HG02588 (cell line): ENCODE measurements at regions not wholly inside any gene's neighbourhood (a gene's known extent, or its start where the extent isn't known, plus 50 kb on each side); places are given as distances from the start of the nearest gene placed in this dataset.
"Not testable (repeated sequence)": the region's sequence is repeated elsewhere in the genome, so short reads cannot be mapped to it uniquely, and the experiment has no call there.

ENCODE experiments used
- ATAC-seq: cut with Tn5 transposase; IDR thresholded peaks from one replicate; pipeline ENCODE4 v1.9.1; 2021; ENCODE audit warnings: mild to moderate bottlenecking, moderate library complexity; ENCODE audit not compliant: unreplicated experiment

DNA sequence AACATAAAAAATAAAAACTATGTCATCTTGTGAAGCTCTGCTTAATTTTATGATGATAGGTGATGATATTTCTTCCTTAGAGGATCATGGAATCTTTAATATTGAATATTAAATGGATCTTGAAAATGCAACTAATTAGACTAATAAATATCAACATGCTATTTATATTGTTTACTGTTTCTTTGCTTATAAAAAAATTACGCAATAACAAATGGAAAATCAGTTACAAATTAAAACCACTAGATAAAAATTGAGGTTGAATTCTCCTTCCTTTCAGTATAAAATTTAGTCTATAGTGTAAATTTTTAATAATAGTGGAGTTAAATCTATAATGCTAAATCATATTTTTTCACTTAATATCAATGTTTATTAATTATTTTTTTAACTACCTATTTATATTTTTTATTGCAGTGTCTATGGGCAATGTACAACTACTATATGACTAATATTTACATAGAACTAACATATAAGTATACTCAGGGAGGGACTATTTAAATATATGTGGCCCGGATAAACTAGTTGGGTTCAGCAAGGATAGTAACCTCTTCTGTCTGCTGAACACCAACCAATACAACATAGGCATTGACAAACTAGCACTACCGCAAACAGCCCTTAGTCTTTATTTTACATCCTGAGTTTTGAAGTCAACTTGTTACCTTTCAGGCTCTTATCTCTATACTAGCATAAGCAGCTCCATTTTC, 628.0 kb downstream of the EFNB2 start:
- no peak for ATAC-seq

- no peak for ATAC-seq
Measured at GRCh38 chr13:105906746-105907145, 628.7 kb downstream of the EFNB2 start.

DNA sequence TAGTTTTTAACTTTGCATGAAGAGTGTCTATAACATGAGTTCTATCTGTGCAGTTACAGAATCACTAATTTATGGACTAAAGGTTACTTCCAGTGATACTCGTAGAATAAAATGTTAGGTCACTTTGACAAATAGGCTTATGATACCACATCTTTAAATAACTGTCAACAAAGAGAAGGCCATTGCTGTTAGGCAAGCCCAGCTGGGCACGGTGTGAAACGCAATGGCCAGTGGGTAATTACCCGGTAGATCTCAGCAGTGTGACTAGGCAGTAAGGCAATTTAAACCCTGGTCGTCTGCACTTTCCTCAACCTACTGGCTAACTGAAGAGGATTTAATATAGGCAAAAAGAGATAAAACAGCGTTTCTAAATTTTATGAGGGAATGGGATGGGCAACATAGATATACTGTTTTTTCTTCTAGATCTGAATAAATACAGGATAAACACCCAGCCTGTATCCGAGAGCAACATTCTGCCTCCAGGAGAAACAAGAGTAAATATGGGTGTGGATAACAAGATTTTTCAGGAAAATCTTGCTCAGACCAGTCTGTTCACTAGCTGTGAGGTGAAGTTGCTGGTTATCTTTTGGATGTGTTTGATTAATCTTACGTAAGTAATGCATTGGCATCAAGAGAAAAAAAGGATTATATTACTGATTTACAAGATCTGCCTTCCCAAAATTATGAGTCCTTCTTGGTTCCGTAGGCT, 631.3 kb downstream of the EFNB2 start:
- no peak for ATAC-seq

DNA sequence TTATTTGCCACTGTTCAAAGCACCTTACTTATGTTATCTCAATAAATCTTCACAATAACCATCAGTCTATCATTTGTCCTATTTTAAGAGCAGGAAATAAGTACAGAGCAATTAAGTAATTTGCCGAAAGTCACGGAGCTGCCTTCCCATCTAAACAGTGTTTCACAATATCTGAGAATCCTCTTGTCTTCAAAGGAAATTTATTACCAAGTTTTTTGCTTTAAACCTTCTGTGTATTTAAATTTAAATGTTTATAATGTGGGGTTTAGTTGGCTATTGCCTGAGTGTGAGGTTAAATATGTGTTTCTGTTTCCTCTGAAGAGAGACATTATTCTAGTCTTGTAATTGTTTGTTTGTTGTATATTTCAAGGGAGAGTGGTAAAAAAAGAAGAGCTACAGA, 633.1 kb downstream of the EFNB2 start:
- no peak for ATAC-seq

- ATAC-seq = no peak
Measured at GRCh38 chr13:105897575-105897974, 637.9 kb downstream of the EFNB2 start.

GRCh38 chr13:105894697-105895096, 640.8 kb downstream of the EFNB2 start:
- no peak for ATAC-seq

DNA sequence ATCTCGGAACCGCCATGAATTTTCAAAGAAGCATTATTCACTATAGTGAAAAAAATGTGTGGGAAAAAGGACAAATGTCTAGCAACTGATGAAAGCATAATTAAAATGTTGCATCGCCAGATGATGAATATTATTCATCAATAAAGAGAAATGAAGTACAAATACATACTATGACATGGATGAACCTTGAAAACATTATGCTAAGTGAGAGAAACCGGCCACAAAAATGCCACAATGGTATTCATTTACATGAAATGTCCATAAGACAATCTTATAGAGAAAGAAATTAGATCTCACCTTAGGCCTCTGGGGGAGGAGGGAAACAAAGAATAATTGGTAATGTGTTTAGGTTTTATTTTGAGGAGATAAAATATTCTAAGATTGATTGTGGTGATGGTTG, 645.0 kb downstream of the EFNB2 start:
- ATAC-seq = no peak

GRCh38 chr13:105878119-105878700, 657.3 kb downstream of the EFNB2 start:
- ATAC-seq = no peak

GRCh38 chr13:105874814-105875213, 660.6 kb downstream of the EFNB2 start:
- no peak for ATAC-seq

DNA sequence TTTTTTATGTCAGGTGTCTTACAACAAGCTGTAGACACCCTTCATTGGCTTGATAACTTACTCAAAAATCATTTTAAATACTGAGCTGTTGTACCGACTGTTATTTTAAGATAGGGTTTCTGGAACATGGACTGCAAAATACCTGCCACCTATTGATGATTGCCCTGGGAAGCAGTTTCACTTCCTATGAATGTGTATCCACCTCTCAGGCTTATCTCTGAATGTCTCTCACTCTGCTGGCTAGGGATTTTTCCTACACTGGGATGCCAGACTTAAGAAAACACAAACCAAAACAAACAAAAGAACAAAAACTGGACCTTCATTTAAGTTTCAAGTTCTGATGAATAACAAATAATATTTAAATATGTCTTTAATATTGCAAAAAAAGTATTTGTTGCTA, 663.7 kb downstream of the EFNB2 start:
- ATAC-seq = no peak

GRCh38 chr13:105871326-105871725, 664.1 kb downstream of the EFNB2 start:
- ATAC-seq = no peak

DNA sequence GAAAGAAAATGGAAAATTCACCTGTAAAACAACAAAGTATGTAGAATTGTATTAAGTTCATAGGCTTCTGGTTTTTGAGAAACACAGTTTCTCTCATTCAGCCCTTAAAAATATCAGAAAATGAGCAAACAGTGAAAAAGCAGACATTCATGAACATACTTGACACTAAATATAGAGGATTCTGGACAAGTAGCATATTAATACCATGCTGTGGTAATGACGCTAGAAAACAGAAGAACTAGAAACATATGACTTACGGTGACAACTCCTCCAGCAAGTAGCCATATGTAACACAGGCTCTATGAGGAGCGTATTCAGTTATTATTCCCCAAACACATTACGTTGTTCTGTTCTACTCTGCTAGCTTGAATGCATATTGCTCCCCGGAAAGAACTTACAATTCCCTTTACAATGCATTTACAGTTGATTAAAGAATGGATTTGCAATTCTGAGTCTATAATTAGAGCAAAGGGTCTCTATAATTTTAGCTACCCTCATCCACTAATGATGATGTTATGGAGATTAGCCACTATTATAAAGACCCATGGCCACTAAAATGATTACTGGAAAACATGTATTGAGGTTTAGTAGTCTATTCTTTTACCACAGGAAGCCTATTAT, 672.1 kb downstream of the EFNB2 start:
- ATAC-seq = no peak

DNA sequence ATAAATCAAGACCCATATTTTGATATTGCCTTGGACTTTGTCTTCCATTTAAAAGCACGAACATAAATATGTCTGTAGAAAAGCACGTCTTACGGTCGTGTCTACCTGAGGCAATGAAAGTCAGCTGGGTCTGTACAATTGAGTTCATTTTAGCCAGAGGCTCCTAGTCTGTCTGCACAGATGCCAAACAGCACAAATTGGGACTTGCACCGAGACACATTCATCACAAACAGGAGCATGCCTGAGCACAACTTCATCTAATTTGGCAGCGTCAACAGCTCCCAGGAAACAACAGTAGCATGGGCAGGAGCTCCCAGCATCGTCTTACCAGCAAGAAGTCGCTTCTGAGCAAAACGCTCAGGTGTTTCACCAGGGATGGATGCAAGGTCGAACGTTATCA, 687.0 kb downstream of the EFNB2 start:
- ATAC-seq = no peak

- ATAC-seq = no peak
Measured at GRCh38 chr13:105847527-105848291, 687.8 kb downstream of the EFNB2 start.

DNA sequence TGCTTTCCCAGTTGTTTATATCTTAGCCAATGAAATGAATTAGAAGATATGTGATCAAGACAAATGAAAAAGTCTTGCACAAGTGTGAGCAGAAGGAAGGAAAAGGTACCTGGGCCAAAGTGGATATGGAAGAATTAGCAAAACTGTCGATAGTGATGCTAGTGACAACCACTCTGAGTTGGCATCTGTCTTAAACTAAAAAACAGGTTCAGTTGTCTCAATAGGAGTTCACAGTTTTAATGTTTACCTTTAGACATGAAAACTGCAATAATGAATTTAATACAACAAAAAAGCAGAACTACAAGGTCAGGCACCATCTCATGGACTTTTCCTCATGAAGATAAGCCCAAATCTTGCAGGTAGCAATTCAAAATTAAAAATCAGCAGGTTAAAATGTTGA, 688.5 kb downstream of the EFNB2 start:
- ATAC-seq = no peak

DNA sequence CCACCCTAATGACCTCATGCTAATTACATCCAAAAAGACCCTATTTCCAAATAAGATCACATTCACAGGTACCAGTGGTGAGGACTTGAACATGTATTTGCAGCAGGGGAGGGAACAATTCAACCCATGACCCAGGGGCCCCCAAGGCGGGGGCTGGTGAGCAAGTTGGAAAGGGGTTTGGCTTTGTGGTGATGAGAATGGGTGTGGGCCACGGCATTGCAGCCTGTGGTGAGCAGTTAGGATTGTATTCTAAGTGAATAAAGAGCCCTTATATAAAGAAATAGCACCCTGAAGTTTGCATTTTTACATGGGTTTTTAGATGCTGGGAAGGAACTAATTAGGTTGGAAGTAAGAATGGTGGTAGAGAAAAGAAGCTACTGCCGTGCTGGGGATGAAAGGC, 694.2 kb downstream of the EFNB2 start:
- no peak for ATAC-seq

DNA sequence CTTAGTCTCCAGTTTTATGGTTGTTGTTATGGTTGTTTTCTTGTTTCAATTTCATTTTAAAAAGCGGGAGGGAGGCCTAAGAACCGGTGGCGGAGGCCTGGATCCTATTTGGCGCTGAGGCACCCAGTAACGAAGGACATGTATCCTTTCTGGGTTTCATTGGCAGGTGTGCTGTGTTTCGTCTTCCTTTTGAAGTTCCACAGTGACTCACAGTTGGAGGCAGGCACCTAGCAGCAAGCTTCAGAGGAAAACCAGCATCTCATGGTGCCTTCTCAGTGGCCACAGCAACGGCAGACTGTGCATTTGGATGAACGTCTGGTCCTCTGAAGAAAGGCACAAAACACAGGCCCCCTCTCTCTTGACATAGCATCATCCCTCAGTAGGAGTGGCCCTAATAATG, 697.2 kb downstream of the EFNB2 start:
- no peak for ATAC-seq

DNA sequence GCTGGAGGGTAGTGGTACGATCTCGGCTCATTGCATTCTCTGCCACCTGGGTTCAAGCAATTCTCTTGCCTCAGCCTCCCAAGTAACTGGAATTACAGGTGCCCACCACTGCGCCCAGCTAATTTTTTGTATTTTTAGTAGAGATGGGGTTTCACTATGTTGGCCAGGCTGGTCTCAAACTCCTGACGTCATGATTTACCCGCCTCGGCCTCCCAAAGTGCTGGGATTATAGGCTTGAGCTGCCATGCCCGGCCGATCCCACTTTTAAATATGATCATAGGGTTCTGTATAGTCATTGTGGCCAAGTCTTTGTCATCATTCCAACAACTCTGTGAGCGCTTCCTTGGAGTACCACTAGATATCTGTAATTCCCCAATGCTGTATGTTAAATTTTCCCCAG, 698.2 kb downstream of the EFNB2 start:
- ATAC-seq = not testable (repeated sequence)

GRCh38 chr13:105830821-105831220, 704.6 kb downstream of the EFNB2 start:
- no peak for ATAC-seq

- no peak for ATAC-seq
Measured at GRCh38 chr13:105827111-105827809, 708.2 kb downstream of the EFNB2 start.

GRCh38 chr13:105825071-105825470, 710.4 kb downstream of the EFNB2 start:
- ATAC-seq = no peak
